ENCODE measurements at regions not wholly inside any gene's neighbourhood (a gene's known extent, or its start where the extent isn't known, plus 50 kb on each side); places are given as distances from the start of the nearest gene placed in this dataset.
A peak's percentile ranks its signal among the peaks of the same experiment; 100 is the strongest.

- Histone ChIP-seq H3K27ac (no peak overlapping the region), H3K4me1 (no peaks in the 10 kb centered on the region), H3K36me3 (no peaks in the 10 kb centered on the region), H3K27me3 (peaks cover 0 to 3% (median 0%) of the 10 kb centered on the region in 3 donors), H3K4me3 (peak overlapping the region; percentile 31 to 46 (median 38)), H3K9me3 (no peaks in the 10 kb centered on the region)
- in situ Hi-C loops (cut with MboI; ENCODE audit: low sequenced_read_pairs in 4 of 4) (no loop called here), intact Hi-C loops (cut with DNase I; ENCODE audit: low total_unique reads) (no loop called here)
- no peak for TF ChIP-seq POLR2A (IDR thresholded peaks at IDR 0.05)
- no peak for TF ChIP-seq CTCF (IDR thresholded peaks at IDR 0.05 in 4 of 5, conservative IDR thresholded peaks at IDR 0.05 in 1 of 5)
- ATAC-seq (no peak), DNase-seq (no peak)
These were observed 103.9 kb upstream of the DIAPH3 start for GRCh38 chr13:60267498-60268202.

- Histone ChIP-seq H3K9me3 (no peaks in the 10 kb centered on the region), H3K27me3 (no peaks in the 10 kb centered on the region), H3K4me1 (no peaks in the 10 kb centered on the region), H3K27ac (no peak overlapping the region), H3K4me3 (peak overlapping the region; percentile 31 to 46 (median 38)), H3K36me3 (no peaks in the 10 kb centered on the region)
- DNase-seq (no peak), ATAC-seq (no peak)
- TF ChIP-seq CTCF (IDR thresholded peaks at IDR 0.05 in 4 of 5, conservative IDR thresholded peaks at IDR 0.05 in 1 of 5) (no peak), POLR2A (IDR thresholded peaks at IDR 0.05) (no peak)
- in situ Hi-C loops (cut with MboI; ENCODE audit: low sequenced_read_pairs in 4 of 4), result no loop called here
- intact Hi-C loops (cut with DNase I; ENCODE audit: low total_unique reads), result no loop called here
These were observed 104.5 kb upstream of the DIAPH3 start for GRCh38 chr13:60268203-60268555.

GRCh38 chr13:60273971-60274527 lies 110.3 kb upstream of the DIAPH3 start:
- Histone ChIP-seq H3K27me3 (no peaks in the 10 kb centered on the region), H3K9me3 (no peaks in the 10 kb centered on the region), H3K4me3 (no peak overlapping the region), H3K27ac (no peak overlapping the region), H3K4me1 (no peaks in the 10 kb centered on the region), H3K36me3 (no peaks in the 10 kb centered on the region)
- no peak for ATAC-seq
- TF ChIP-seq CTCF (IDR thresholded peaks at IDR 0.05 in 4 of 5, conservative IDR thresholded peaks at IDR 0.05 in 1 of 5) (no peak), POLR2A (IDR thresholded peaks at IDR 0.05) (no peak)
- in situ Hi-C loops (cut with MboI; ENCODE audit: low sequenced_read_pairs in 4 of 4) (no loop called here), intact Hi-C loops (cut with DNase I; ENCODE audit: low total_unique reads) (no loop called here)
- DNase-seq, result no peak

- no peak overlapping the region for H3K4me3 ChIP-seq
- no peaks in the 10 kb centered on the region for H3K27me3 ChIP-seq
- H3K36me3 ChIP-seq, result no peaks in the 10 kb centered on the region
- intact Hi-C loops (cut with DNase I; ENCODE audit: low total_unique reads), result no loop called here
- no peak overlapping the region for H3K27ac ChIP-seq
- no peak for TF ChIP-seq CTCF (IDR thresholded peaks at IDR 0.05 in 4 of 5, conservative IDR thresholded peaks at IDR 0.05 in 1 of 5)
- TF ChIP-seq POLR2A (IDR thresholded peaks at IDR 0.05), result no peak
- in situ Hi-C loops (cut with MboI; ENCODE audit: low sequenced_read_pairs in 4 of 4), result no loop called here
- H3K9me3 ChIP-seq, result no peaks in the 10 kb centered on the region
- no peak for DNase-seq
- no peak for ATAC-seq
- no peaks in the 10 kb centered on the region for H3K4me1 ChIP-seq
These were observed 110.9 kb upstream of the DIAPH3 start for GRCh38 chr13:60274655-60275054.
